Thoracic aorta (tissue), 2 donors: ENCODE measurements at regions not wholly inside any gene's neighbourhood (a gene's known extent, or its start where the extent isn't known, plus 50 kb on each side); places are given as distances from the start of the nearest gene placed in this dataset.

Experiments used
- ATAC-seq: fragments of 150-250 bp; one replicate; pipeline ENCODE4 v1.8.0; 2017; ENCODE audit warnings: low read depth; ENCODE audit not compliant: insufficient number of reproducible peaks, low FRiP score
- DNase-seq: peaks from one replicate; pipeline ENCODE4 v3.0.0-alpha.2; 2020; ENCODE audit warnings: low spot score
- H3K27ac ChIP-seq, 2 donors: fragments of 200-600 bp; sonication (generic); 1 replicate in 1 of 2; 2 replicates in 1 of 2; pipeline ENCODE4 v1.5.1; 2016; ENCODE audit warnings: mild to moderate bottlenecking in 2 of 2, moderate library complexity in 2 of 2
- H3K27me3 ChIP-seq: fragments of 200-600 bp; sonication (generic); replicated peaks from 2 replicates; pipeline ENCODE4 v1.6.0; 2016; ENCODE audit warnings: mild to moderate bottlenecking; ENCODE audit not compliant: insufficient read depth
- H3K36me3 ChIP-seq: fragments of 200-600 bp; sonication (generic); one replicate; pipeline ENCODE4 v1.5.1; 2016
- H3K4me1 ChIP-seq, 2 donors: fragments of 200-600 bp; sonication (generic); 1 replicate in 1 of 2; 2 replicates in 1 of 2; pipeline versions ENCODE4 v1.5.1 to v1.6.0; 2016; ENCODE audit warnings: low read depth in 2 of 2, mild to moderate bottlenecking in 1 of 2; ENCODE audit not compliant: control insufficient read depth in 1 of 2
- H3K4me3 ChIP-seq: fragments of 200-600 bp; sonication (generic); 2 replicates; pipeline ENCODE4 v1.5.1; 2016; ENCODE audit warnings: mild to moderate bottlenecking
- H3K9me3 ChIP-seq: fragments of 200-600 bp; sonication (generic); 2 replicates; pipeline ENCODE4 v1.5.1; 2016
- CTCF ChIP-seq: fragments of 200-600 bp; sonication (generic); IDR thresholded peaks from one replicate; pipeline ENCODE4 v1.5.1; 2019; ENCODE audit warnings: antibody characterized with exemption

- no peak for DNase-seq
- Histone ChIP-seq H3K27ac (no peak overlapping the region), H3K4me1 (no peaks in the 10 kb centered on the region), H3K4me3 (no peak overlapping the region), H3K27me3 (no peaks in the 10 kb centered on the region), H3K9me3 (no peaks in the 10 kb centered on the region), H3K36me3 (no peaks in the 10 kb centered on the region)
- no peak for TF ChIP-seq CTCF
- no peak for ATAC-seq
Observed at GRCh38 chr4:27518876-27519275, 658.2 kb downstream of the STIM2 start.

- Histone ChIP-seq H3K9me3 (no peaks in the 10 kb centered on the region), H3K27me3 (no peaks in the 10 kb centered on the region), H3K27ac (no peak overlapping the region), H3K36me3 (no peaks in the 10 kb centered on the region), H3K4me3 (no peak overlapping the region), H3K4me1 (no peaks in the 10 kb centered on the region)
- TF ChIP-seq CTCF, result no peak
- ATAC-seq (no peak), DNase-seq (no peak)
Observed at GRCh38 chr4:27524224-27524623, 663.6 kb downstream of the STIM2 start.

GRCh38 chr4:27534488-27534887 lies 673.8 kb downstream of the STIM2 start:
- ATAC-seq (no peak), DNase-seq (no peak)

GRCh38 chr4:27568236-27568951 lies 707.8 kb downstream of the STIM2 start:
- H3K27ac ChIP-seq, result no peak overlapping the region

More at GRCh38 chr4:27534488-27534887, 673.8 kb downstream of the STIM2 start:
- Histone ChIP-seq H3K4me1 (no peaks in the 10 kb centered on the region), H3K9me3 (no peaks in the 10 kb centered on the region), H3K27me3 (no peaks in the 10 kb centered on the region), H3K27ac (no peak overlapping the region), H3K4me3 (no peak overlapping the region), H3K36me3 (no peaks in the 10 kb centered on the region)
- TF ChIP-seq CTCF, result no peak

GRCh38 chr4:27568952-27569319 lies 708.3 kb downstream of the STIM2 start:
- no peak for DNase-seq
- no peaks in the 10 kb centered on the region for H3K27me3 ChIP-seq
- no peaks in the 10 kb centered on the region for H3K4me1 ChIP-seq
- TF ChIP-seq CTCF, result no peak
- H3K36me3 ChIP-seq, result no peaks in the 10 kb centered on the region
- no peaks in the 10 kb centered on the region for H3K9me3 ChIP-seq
- H3K4me3 ChIP-seq, result no peak overlapping the region
- ATAC-seq, result no peak
- no peak overlapping the region for H3K27ac ChIP-seq

More at GRCh38 chr4:27568236-27568951, 707.8 kb downstream of the STIM2 start:
- no peaks in the 10 kb centered on the region for H3K9me3 ChIP-seq
- H3K4me1 ChIP-seq, result no peaks in the 10 kb centered on the region
- no peaks in the 10 kb centered on the region for H3K27me3 ChIP-seq
- TF ChIP-seq CTCF, result no peak
- no peak for DNase-seq
- no peak overlapping the region for H3K4me3 ChIP-seq
- no peak for ATAC-seq
- no peaks in the 10 kb centered on the region for H3K36me3 ChIP-seq
